Tibial nerve (tissue), 3 donors: ENCODE measurements at regions not wholly inside any gene's neighbourhood (a gene's known extent, or its start where the extent isn't known, plus 50 kb on each side); places are given as distances from the start of the nearest gene placed in this dataset.

ENCODE experiments used
- EP300 ChIP-seq, 2 donors: sonication (generic); formaldehyde crosslinking; IDR thresholded peaks; one replicate each; pipeline ENCODE4 v1.6.1; 2017; ENCODE audit warnings: antibody characterized with exemption in 2 of 2, mild to moderate bottlenecking in 1 of 2
- POLR2A ChIP-seq, 2 donors: fragments of 450-650 bp; IDR thresholded peaks; one replicate each; pipeline ENCODE4 v1.6.1; 2017; ENCODE audit warnings: antibody characterized with exemption in 2 of 2, mild to moderate bottlenecking in 2 of 2, moderate library complexity in 2 of 2

DNA sequence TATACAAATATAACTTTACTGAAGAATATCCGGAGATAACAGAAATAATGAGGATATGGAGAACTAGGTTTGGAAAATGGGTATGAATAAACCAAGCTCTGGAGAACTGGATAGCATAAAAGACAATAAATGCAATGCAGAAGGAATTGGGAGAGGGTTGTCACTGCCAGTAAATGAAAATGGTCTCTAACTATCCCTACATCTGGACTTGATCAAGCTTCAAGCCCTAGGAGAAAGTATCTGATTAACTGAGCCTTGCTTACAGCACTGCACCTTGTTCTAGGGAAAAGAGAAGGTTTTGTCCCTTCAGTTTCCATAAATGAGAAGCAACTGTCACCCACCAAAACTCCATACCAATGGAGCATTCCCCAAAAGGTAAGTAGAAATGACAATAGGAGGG lies 514.6 kb upstream of the ZEB2 start:
- TF ChIP-seq POLR2A (IDR thresholded peaks at IDR 0.05): no peak
- TF ChIP-seq EP300 (IDR thresholded peaks at IDR 0.05): no peak
